GM12891 (cell line): ENCODE measurements at regions not wholly inside any gene's neighbourhood (a gene's known extent, or its start where the extent isn't known, plus 50 kb on each side); places are given as distances from the start of the nearest gene placed in this dataset.

Experiments
- PAX5 ChIP-seq: IDR thresholded peaks from 2 replicates; pipeline ENCODE4 v1.6.1; 2011; ENCODE audit warnings: low read length, moderate library complexity, mild to moderate bottlenecking; ENCODE audit not compliant: insufficient read depth, severe bottlenecking
- POLR2A ChIP-seq: IDR thresholded peaks from 2 replicates; pipeline ENCODE4 v1.6.1; 2011; ENCODE audit warnings: low read depth, low read length, control low read depth
- POLR2AphosphoS5 ChIP-seq: IDR thresholded peaks from 2 replicates; pipeline ENCODE4 v1.6.1; 2011; ENCODE audit warnings: low read depth, low read length, control low read depth
- POU2F2 ChIP-seq: IDR thresholded peaks from 2 replicates; pipeline ENCODE4 v1.6.1; 2011; ENCODE audit warnings: low read depth, mild to moderate bottlenecking, control low read depth, low read length, moderate library complexity
- SPI1 ChIP-seq: IDR thresholded peaks from 2 replicates; pipeline ENCODE4 v1.6.1; 2011; ENCODE audit warnings: low read depth, low read length, control low read depth
- TAF1 ChIP-seq: IDR thresholded peaks from 2 replicates; pipeline ENCODE4 v1.6.1; 2011; ENCODE audit warnings: low read depth, low read length, control low read depth

DNA sequence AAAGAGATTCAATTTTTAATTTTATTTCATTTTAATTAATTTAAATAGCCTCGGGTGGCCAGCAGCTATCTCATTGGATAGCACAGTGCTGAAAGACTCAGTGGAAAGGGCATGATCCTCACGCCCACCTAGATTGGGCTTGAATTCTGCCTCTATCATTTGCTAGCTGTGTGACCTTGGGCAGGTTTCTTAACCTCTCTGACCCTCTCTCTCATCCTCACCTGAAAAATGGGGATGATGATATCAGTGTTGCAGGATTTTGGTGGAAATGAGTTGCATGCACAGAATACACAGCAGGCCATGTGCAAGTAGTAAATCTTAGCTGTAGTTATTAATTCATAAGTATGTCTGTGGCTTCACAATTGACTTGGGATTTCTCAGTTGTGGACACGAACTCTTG lies 272.4 kb upstream of the XYLT1 start:
- TF ChIP-seq POLR2A (no peak), POLR2AphosphoS5 (no peak), TAF1 (no peak), SPI1 (no peak), PAX5 (no peak), POU2F2 (no peak)
